Endothelial cell of umbilical vein (primary cell): ENCODE measurements at regions not wholly inside any gene's neighbourhood (a gene's known extent, or its start where the extent isn't known, plus 50 kb on each side); places are given as distances from the start of the nearest gene placed in this dataset.

Experiments used
- FOS ChIP-seq: IDR thresholded peaks from 2 replicates; pipeline ENCODE4 v1.6.1; 2011; ENCODE audit warnings: mild to moderate bottlenecking, low read length, moderate library complexity, borderline replicate concordance; ENCODE audit not compliant: insufficient read depth
- MAX ChIP-seq: IDR thresholded peaks from 2 replicates; pipeline ENCODE4 v1.6.1; 2011; ENCODE audit not compliant: insufficient read depth, insufficient read length
- POLR2A ChIP-seq: IDR thresholded peaks from 2 replicates; pipeline ENCODE4 v1.6.1; 2012; ENCODE audit warnings: low read depth, mild to moderate bottlenecking, control low read depth, low read length
- TF ChIP-seq, protein P1 (sequence below), 2 donors: IDR thresholded peaks; 1 replicate in 1 of 2; 2 replicates in 1 of 2; pipeline ENCODE4 v1.5.1; 2011; ENCODE audit warnings: low read length in 2 of 2, mild to moderate bottlenecking in 2 of 2, moderate library complexity in 2 of 2, control low read depth in 1 of 2, inconsistent platforms in 1 of 2, low read depth in 1 of 2; ENCODE audit not compliant: insufficient read depth in 1 of 2; ENCODE audit errors: extremely low read depth in 1 of 2

- TF ChIP-seq POLR2A (no peak), MAX (no peak), FOS (no peak)
- TF ChIP-seq, protein P1, sequence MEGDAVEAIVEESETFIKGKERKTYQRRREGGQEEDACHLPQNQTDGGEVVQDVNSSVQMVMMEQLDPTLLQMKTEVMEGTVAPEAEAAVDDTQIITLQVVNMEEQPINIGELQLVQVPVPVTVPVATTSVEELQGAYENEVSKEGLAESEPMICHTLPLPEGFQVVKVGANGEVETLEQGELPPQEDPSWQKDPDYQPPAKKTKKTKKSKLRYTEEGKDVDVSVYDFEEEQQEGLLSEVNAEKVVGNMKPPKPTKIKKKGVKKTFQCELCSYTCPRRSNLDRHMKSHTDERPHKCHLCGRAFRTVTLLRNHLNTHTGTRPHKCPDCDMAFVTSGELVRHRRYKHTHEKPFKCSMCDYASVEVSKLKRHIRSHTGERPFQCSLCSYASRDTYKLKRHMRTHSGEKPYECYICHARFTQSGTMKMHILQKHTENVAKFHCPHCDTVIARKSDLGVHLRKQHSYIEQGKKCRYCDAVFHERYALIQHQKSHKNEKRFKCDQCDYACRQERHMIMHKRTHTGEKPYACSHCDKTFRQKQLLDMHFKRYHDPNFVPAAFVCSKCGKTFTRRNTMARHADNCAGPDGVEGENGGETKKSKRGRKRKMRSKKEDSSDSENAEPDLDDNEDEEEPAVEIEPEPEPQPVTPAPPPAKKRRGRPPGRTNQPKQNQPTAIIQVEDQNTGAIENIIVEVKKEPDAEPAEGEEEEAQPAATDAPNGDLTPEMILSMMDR (IDR thresholded peaks at IDR 0.05; ENCODE audit: extremely low read depth in 1 of 2, insufficient read depth in 1 of 2, low read depth in 1 of 2, low read length in 2 of 2) = no peak
Observed at GRCh38 chr6:78010130-78010529, 357.3 kb downstream of the MEI4 start.
